Activated T-cell treated with anti-CD3 and anti-CD28 coated beads for 24 hours (primary cell): ENCODE measurements at regions not wholly inside any gene's neighbourhood (a gene's known extent, or its start where the extent isn't known, plus 50 kb on each side); places are given as distances from the start of the nearest gene placed in this dataset.

Experiments used
- DNase-seq: peaks from one replicate; pipeline ENCODE4 v3.0.0-alpha.2; 2020; ENCODE audit warnings: low read depth

DNA sequence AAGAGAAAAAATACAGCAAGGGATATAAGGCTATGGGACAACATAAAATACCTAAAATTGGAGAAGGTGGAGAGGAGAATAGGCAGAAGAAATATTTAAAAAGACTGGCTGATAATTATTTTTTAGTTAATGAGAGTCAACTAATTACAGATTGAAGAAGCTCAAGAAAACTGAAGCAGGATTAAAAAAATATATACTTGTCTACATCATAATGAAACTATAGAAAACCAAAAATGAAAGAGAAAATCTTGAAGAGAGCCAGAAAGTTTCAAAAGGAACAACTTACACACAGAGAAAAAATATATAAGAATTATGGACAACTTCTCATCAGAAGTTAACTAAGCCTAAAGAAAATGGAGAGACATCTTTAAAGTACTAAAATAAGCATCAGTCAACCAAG lies 62.9 kb upstream of the APCDD1 start:
- no peak for DNase-seq

DNA sequence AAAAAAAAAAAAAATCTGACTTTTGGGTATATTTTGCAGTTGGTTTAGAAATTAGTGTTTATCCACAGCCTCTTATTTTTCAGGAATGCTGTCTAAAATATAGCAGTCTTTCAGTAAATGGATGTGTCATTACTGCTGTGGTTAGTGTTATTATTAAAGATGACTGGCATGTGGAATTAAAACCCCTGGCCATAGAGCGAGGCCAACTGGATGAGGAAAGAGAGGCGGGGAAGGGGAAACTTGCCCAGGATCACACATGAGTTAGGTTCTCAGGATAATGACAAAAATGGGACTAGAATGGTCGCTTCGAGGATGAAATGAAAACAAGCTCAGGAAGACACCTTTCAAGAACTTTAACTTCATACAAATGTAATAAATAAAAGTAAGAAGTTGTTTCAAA lies 57.4 kb upstream of the APCDD1 start:
- no peak for DNase-seq

DNA sequence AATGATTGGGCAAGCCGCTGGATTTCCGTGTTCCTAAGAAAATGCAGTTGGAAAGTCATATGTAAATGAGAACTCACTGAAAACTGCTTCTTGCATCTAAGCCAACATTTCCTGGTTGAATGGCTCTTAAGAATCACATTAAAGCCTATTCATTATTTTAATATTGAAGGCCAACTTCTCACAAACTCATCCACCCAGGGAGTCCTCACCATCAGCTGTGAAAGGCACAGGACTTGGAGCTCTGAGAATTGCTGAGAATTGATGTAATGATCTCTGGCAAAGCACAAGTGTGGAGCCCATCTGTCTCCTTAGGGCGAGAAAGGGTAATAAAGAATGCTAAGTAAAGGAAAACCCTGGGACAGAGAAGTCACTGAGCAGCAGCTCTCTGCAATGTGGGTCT lies 55.9 kb upstream of the APCDD1 start:
- DNase-seq: no peak

DNA sequence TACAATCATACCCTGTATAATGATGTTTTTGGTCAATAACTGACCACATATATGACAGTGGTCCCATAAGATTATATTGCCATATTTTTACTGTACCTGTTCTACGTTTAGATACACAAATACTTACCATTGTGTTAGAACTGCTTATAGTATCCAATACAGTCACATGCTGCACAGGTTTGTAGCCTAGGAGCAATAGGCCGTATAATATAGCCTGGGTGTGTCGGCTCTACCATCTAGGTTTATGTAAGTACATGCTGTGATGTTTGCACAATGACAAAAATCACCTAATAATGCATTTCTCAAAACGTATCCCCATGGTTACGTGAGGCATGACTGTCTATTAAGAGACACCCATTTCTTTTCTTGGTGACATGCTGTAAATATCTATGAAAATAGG lies 55.0 kb upstream of the APCDD1 start:
- DNase-seq: no peak

DNA sequence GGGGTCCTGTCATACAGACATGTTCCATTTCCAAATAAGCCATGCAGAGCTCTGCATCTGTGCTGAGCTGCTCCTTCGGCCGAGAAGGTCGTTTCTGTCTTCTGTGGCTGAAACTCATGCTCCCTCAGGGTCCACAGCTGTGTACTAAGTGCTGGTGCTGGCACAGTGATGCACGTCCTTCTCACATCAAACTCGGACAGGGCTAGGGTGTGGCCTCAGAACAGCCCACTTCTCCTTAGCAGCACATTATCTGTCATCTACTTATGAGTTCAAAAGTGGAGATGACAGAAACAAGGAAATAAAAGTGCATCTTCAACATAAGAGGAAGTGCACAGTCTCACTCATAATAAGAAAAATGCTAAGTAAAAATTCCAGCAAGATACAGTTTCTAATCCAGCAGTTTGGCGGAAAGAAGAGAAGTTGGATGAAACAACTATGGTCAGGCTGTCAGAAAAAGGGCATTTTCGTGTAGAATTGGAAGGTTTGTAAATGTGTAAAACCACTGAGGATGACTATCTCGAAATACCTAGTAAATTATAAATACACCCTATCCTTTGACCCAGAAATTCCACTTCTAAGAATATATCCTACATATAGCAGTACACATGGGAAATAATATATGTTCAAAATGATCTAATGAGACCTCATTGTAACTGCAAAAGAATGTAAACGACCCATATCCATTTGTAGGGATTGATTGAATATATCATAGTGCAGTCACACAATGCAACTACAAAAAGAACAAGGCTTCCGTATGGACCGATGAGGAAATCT lies 53.7 kb upstream of the APCDD1 start:
- DNase-seq: no peak

DNA sequence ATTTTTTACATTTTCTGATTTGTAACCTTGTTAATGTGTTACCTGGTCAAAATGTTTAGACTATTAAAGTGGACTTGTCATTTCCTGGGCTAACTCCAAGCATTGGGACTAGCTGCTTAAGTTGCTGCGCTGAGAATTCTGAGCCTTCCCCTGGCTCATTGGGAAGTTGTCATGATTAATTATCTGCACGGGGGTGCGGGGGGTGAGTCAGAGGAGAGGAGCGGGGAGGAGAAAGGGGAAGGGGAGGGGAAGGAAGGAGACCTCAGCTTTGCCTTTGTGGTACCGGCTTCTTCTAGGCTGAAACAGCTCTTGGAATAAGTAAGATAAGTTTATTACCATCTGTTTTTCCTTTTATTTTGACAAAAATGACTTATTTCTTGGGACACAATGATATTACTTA lies 52.9 kb upstream of the APCDD1 start:
- no peak for DNase-seq

DNA sequence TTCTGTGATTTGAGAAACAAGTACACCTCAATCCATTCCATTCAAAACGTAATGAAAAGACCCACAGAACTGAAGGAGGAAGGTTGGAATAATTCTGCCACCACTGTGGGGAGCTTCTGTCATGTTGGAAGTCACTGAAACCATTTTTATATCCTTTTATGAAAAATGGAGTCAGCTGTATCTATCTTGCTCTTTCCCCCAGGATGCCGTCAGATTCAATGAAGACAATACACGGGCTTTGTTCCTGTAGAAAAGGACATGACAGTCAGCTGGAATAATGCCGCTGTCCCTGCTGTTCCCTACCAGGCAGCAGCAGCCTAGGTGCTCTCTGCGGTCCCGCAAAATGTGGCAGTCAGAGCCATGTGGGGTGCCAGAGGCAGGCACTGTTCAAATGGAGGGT lies 52.5 kb upstream of the APCDD1 start:
- DNase-seq: no peak

DNA sequence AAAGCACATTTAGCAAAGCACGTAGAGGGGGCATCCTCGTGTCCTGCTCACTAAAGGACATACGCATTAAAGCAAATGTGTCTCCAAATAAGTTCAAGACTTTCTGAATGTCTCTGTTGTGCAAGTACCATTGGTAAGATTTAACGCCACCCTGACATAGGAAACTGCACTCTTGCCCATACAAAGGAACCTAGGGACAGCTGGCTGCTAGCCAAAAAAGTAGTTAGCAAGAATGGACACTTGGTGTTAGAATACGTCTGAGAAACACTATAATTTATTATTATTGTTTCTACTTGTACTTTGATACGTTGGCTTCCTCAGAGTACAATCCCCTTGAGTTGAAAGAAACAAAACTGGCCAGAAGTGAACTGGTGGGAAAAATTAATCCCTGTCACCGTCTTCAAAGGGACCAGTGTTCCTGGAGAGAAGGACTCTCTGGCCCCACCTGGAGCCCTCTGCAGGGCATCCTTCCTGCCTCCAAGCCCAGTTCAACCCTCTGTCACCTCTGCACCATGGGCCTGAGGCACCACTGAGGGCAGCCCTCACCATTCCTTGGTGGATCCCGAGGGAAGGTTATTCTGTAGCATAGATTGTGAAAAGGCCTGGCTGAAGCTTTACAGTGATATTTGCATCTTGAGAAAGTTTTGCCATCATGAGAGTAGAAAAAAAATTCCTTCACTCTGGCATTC lies 51.4 kb upstream of the APCDD1 start:
- DNase-seq: no peak

DNA sequence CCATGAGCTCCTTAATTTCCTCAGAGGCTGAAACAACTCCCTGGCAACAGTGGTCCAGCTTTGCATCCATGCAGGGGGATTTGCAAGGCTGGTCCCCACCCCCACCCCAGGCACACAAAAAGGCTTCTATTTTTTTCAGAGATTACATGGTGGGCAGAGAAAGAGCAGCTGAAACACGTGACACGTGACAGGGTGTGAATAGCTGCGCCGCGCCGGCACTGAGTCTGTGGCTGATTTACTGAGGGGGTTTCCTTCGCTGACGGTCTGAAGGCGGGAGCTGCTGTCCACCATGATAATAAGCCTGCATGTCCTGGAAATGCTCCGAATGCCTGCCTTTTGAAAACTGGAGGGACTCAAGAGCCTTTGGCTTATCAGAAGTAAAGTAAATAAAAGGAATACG lies 50.7 kb upstream of the APCDD1 start:
- DNase-seq: no peak

DNA sequence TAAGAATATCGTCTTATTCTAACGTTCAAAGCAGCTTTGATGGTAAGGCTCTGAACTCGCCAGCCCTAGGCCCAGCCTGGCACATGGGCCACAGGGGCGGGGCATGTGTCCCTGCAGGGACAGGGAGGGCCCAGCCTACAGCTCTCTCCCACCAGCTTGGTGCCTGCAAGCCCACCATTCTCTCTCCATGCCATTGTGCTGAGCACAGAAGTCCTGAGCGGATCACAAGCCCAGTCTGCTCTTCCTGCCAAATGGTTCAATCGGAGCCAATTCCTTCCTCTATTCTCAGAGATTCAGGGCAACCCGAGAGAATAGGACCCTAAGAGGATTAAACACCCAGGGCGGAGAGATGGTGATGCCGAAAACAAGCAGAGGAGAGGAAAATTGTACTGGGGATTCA lies 50.3 kb upstream of the APCDD1 start:
- no peak for DNase-seq
